SK-N-SH (cell line): ENCODE measurements at regions not wholly inside any gene's neighbourhood (a gene's known extent, or its start where the extent isn't known, plus 50 kb on each side); places are given as distances from the start of the nearest gene placed in this dataset.

Experiments used
- CTCF ChIA-PET: fragments of 300-600, 350-600 bp; formaldehyde crosslinking; extraction: SDS; loops from one replicate; lab custom pipeline; 2021; lab: Yijun Ruan, JAX
- POLR2A ChIA-PET: fragments of 350-600 bp; sonication (Branson Sonifier 250); formaldehyde crosslinking; extraction: SDS; loops from one replicate; lab custom pipeline; 2020; ENCODE audit warnings: antibody characterized with exemption, inconsistent platforms; lab: Yijun Ruan, JAX
- DNase-seq: peaks from one replicate; pipeline ENCODE4 v3.0.0; 2012
- H2AFZ ChIP-seq: fragments of 200-600 bp; sonication (generic); 2 replicates; pipeline ENCODE4 v1.8.1; 2016; ENCODE audit warnings: antibody characterized with exemption, mild to moderate bottlenecking, low read depth
- H3F3A ChIP-seq: fragments of 200-600 bp; sonication (generic); replicated peaks from 2 replicates; pipeline ENCODE3; 2016; ENCODE audit warnings: antibody characterized with exemption, mild to moderate bottlenecking; ENCODE audit not compliant: insufficient read depth
- H3K27ac ChIP-seq, 2 experiments: fragments of 200-500 bp in 1 of 2; fragments of 200-600 bp in 1 of 2; sonication (Bioruptor generic) in 1 of 2; sonication (generic), shearing (Covaris generic) in 1 of 2; 2 replicates each; pipeline versions ENCODE4 v1.5.1 to v1.6.1; 2014 to 2016; ENCODE audit warnings: low read depth in 2 of 2, inconsistent platforms in 1 of 2, low read length in 1 of 2, mild to moderate bottlenecking in 1 of 2, mixed read lengths in 1 of 2
- H3K27me3 ChIP-seq: fragments of 200-600 bp; sonication (generic), shearing (Covaris generic); 2 replicates; pipeline ENCODE4 v1.6.1; 2016; ENCODE audit warnings: mixed run types; ENCODE audit not compliant: insufficient read depth
- H3K36me3 ChIP-seq, 2 experiments: fragments of 200-500 bp in 1 of 2; fragments of 200-600 bp in 1 of 2; sonication (Bioruptor generic) in 1 of 2; sonication (generic) in 1 of 2; replicated peaks in 1 of 2; 2 replicates each; pipeline versions ENCODE3 to v1.5.1; 2014 to 2016; ENCODE audit warnings: low read length in 1 of 2, mild to moderate bottlenecking in 1 of 2; ENCODE audit not compliant: insufficient read depth in 2 of 2, control insufficient read depth in 1 of 2
- H3K4me1 ChIP-seq, 2 experiments: fragments of 200-500 bp in 1 of 2; fragments of 200-600 bp in 1 of 2; sonication (Bioruptor generic) in 1 of 2; sonication (generic), shearing (Covaris generic) in 1 of 2; 2 replicates each; pipeline versions ENCODE4 v1.5.1 to v1.6.1; 2014 to 2016; ENCODE audit warnings: low read depth in 1 of 2, low read length in 1 of 2, mixed run types in 1 of 2; ENCODE audit not compliant: insufficient read depth in 2 of 2, control insufficient read depth in 1 of 2
- H3K4me2 ChIP-seq: fragments of 200-600 bp; sonication (generic), shearing (Covaris generic); 2 replicates; pipeline ENCODE4 v1.6.1; 2017; ENCODE audit warnings: mixed run types
- H3K4me3 ChIP-seq, 2 experiments: fragments of 200-500 bp in 1 of 2; fragments of 200-600 bp in 1 of 2; sonication (Bioruptor generic) in 1 of 2; sonication (generic), shearing (Covaris generic) in 1 of 2; 2 replicates each; pipeline versions ENCODE4 v1.5.1 to v1.8.1; 2014 to 2016; ENCODE audit warnings: low read depth in 2 of 2, inconsistent platforms in 1 of 2, low read length in 1 of 2, mild to moderate bottlenecking in 1 of 2, mixed read lengths in 1 of 2, moderate library complexity in 1 of 2
- H3K79me2 ChIP-seq: fragments of 200-600 bp; sonication (generic); 2 replicates; pipeline ENCODE4 v1.8.1; 2017; ENCODE audit warnings: mild to moderate bottlenecking; ENCODE audit not compliant: insufficient read depth
- H3K9ac ChIP-seq: fragments of 200-600 bp; sonication (generic); 2 replicates; pipeline ENCODE4 v1.6.1; 2017; ENCODE audit warnings: mixed run types
- H3K9me2 ChIP-seq: fragments of 200-600 bp; sonication (generic); 2 replicates; pipeline ENCODE4 v1.6.1; 2017; ENCODE audit warnings: mixed run types
- H3K9me3 ChIP-seq: fragments of 200-600 bp; sonication (generic); 2 replicates; pipeline ENCODE4 v1.6.1; 2017; ENCODE audit warnings: mixed run types, mild to moderate bottlenecking, moderate library complexity
- H4K20me1 ChIP-seq: fragments of 200-600 bp; sonication (generic); 2 replicates; pipeline ENCODE4 v1.6.1; 2017; ENCODE audit warnings: mild to moderate bottlenecking, mixed run types; ENCODE audit not compliant: insufficient read depth
- CTCF ChIP-seq: fragments of 200-600 bp; sonication (generic); IDR thresholded peaks from 2 replicates; pipeline ENCODE4 v1.6.1; 2017; ENCODE audit warnings: antibody characterized with exemption, mild to moderate bottlenecking, moderate library complexity
- ELF1 ChIP-seq: IDR thresholded peaks from 2 replicates; pipeline ENCODE4 v1.4.0; 2012
- FOXM1 ChIP-seq: IDR thresholded peaks from 2 replicates; pipeline ENCODE4 v1.4.0; 2012; ENCODE audit warnings: low read depth, mild to moderate bottlenecking
- GATA2 ChIP-seq: sonication (generic); formaldehyde crosslinking; IDR thresholded peaks from 2 replicates; pipeline ENCODE4 v1.5.0; 2020; ENCODE audit warnings: mild to moderate bottlenecking, missing genetic modification reagents
- IRF3 ChIP-seq: fragments of 150-350 bp; IDR thresholded peaks from 2 replicates; pipeline ENCODE4 v1.6.1; 2016; ENCODE audit warnings: mild to moderate bottlenecking, low read depth, low read length
- JUND ChIP-seq: IDR thresholded peaks from 2 replicates; pipeline ENCODE4 v1.4.0; 2012
- MAX ChIP-seq: IDR thresholded peaks from 2 replicates; pipeline ENCODE4 v1.4.0; 2012; ENCODE audit warnings: low read depth
- PBX3 ChIP-seq: IDR thresholded peaks from 2 replicates; pipeline ENCODE4; 2012
- RAD21 ChIP-seq: IDR thresholded peaks from 2 replicates; pipeline ENCODE4 v1.6.1; 2012; ENCODE audit warnings: mild to moderate bottlenecking, low read length
- RCOR1 ChIP-seq: fragments of 150-350 bp; IDR thresholded peaks from 2 replicates; pipeline ENCODE4 v1.6.1; 2017; ENCODE audit warnings: antibody characterized with exemption, low read length
- REST ChIP-seq: IDR thresholded peaks from 2 replicates; pipeline ENCODE4 v1.6.1; 2012; ENCODE audit warnings: mild to moderate bottlenecking, low read depth, low read length, moderate library complexity
- RXRA ChIP-seq: IDR thresholded peaks from 2 replicates; pipeline ENCODE4 v1.4.0; 2012; ENCODE audit warnings: low read depth, mild to moderate bottlenecking, borderline replicate concordance
- SIN3A ChIP-seq: IDR thresholded peaks from 2 replicates; pipeline ENCODE4 v1.6.1; 2012; ENCODE audit warnings: low read depth, mild to moderate bottlenecking, low read length, moderate library complexity, borderline replicate concordance
- SMC3 ChIP-seq: IDR thresholded peaks from 2 replicates; pipeline ENCODE4 v1.6.1; 2012; ENCODE audit warnings: low read depth, low read length, improper control_type of control experiment
- USF1 ChIP-seq: IDR thresholded peaks from 2 replicates; pipeline ENCODE4 v1.4.0; 2012; ENCODE audit warnings: low read depth, borderline replicate concordance
- USF2 ChIP-seq: fragments of 150-350 bp; IDR thresholded peaks from 2 replicates; pipeline ENCODE4 v1.6.1; 2017; ENCODE audit warnings: antibody characterized with exemption, low read length, low read depth, borderline replicate concordance
- WGBS: methylation state at CpG from one replicate; pipeline ENCODE4 v1.1.6; 2017; ENCODE audit warnings: low lambda C conversion rate; 5-methylcytosine and 5-hydroxymethylcytosine counted together

GRCh38 chr5:87034557-87034956 lies 233.1 kb upstream of the RASA1 start (continued):
- TF ChIP-seq CTCF: no peak

- H3K4me1 ChIP-seq: no peaks in the 10 kb centered on the region
- no peaks in the 10 kb centered on the region for H3K36me3 ChIP-seq
- ChIA-PET CTCF (no interaction called here), POLR2A (no interaction called here)
- H3K9me2 ChIP-seq: no peaks in the 10 kb centered on the region
- TF ChIP-seq REST: no peak
- TF ChIP-seq MAX: no peak
- no peak for TF ChIP-seq IRF3
- TF ChIP-seq USF1: no peak
- no peak for TF ChIP-seq PBX3
- no peak for TF ChIP-seq RAD21
- no peak for TF ChIP-seq RCOR1
- no peak for TF ChIP-seq FOXM1
- no peak for TF ChIP-seq RXRA
- TF ChIP-seq SMC3: no peak
- TF ChIP-seq SIN3A: no peak
- TF ChIP-seq ELF1: no peak
- TF ChIP-seq JUND: no peak
- no peak for TF ChIP-seq GATA2 (CRISPR knock-in tag)
- no peak for TF ChIP-seq USF2
- DNase-seq: no peak
- H3F3A ChIP-seq: no peaks in the 10 kb centered on the region
- 36% methylated on average over 3 of the region's 7 CpGs for WGBS
- H3K27ac ChIP-seq: no peak overlapping the region
- no peaks in the 10 kb centered on the region for H3K27me3 ChIP-seq
- H3K4me2 ChIP-seq: no peak overlapping the region
- no peaks in the 10 kb centered on the region for H4K20me1 ChIP-seq
- no peak overlapping the region for H2AFZ ChIP-seq
- H3K9ac ChIP-seq: no peak overlapping the region
- H3K9me3 ChIP-seq: peaks cover 4% of the 10 kb centered on the region; the same call in 1 of the 2 replicates
- H3K79me2 ChIP-seq: no peaks in the 10 kb centered on the region
- no peak overlapping the region for H3K4me3 ChIP-seq
Observed at GRCh38 chr5:87042554-87042953, 225.1 kb upstream of the RASA1 start.
